ENCODE measurements at regions not wholly inside any gene's neighbourhood (a gene's known extent, or its start where the extent isn't known, plus 50 kb on each side); places are given as distances from the start of the nearest gene placed in this dataset.
A peak's percentile ranks its signal among the peaks of the same experiment; 100 is the strongest.

DNA sequence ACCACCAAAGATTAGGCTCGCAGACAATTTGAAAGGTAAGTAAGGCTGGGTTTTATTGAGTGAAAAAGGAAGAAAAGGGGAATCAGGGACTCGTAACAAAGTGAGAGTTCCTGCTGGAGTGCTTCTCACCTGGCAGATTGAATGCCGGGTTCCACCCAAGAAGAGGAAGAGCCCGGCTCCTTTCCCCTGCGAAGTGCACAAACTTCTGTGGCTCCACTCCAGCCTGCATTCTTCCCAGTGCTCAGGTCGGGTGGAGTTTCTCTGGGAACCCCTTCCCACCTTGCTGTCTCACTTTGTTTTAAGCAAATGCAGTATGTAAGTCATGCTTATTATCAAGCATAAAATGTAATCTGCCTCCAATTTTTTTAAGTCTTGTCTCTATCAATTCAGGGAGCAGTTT lies 87.1 kb upstream of the TMEM106B start:
- BruUV-seq (replicated peaks), result no TSS peak
- intact Hi-C loops (cut with micrococcal nuclease), result no loop called here
- Histone ChIP-seq H3K79me2 (ENCODE audit: low read length) (no peaks in the 10 kb centered on the region), H3K36me3 (ENCODE audit: low read depth, low read length) (no peaks in the 10 kb centered on the region), H3F3A (ENCODE audit: low read length, unreplicated experiment) (no peaks in the 10 kb centered on the region), H3K9ac (ENCODE audit: low read length) (peak overlapping the region; percentile 14; the same call in 1 of the 2 replicates), H3K4me2 (ENCODE audit: low read length) (peak overlapping the region; percentile 50), H3K4me1 (ENCODE audit: insufficient read depth, low read length) (peaks cover 20% of the 10 kb centered on the region), H3K9me3 (ENCODE audit: low read length) (no peaks in the 10 kb centered on the region), H2AFZ (ENCODE audit: low read length) (peak overlapping the region; percentile 31; the same call in 1 of the 2 replicates), H3K27me3 (ENCODE audit: low read length) (no peaks in the 10 kb centered on the region), H3K9me2 (replicated peaks; ENCODE audit: low read length) (0 out of 2 replicates have a peak, but pooled peaks cover 3% of the 10 kb centered on the region), H4K20me1 (ENCODE audit: low read length) (no peaks in the 10 kb centered on the region), H3K27ac (ENCODE audit: low read length) (peak overlapping the region; percentile 74), H3K4me3 (ENCODE audit: low read length) (no peak overlapping the region)
- no peak for TF ChIP-seq EZH2phosphoT487 (IDR thresholded peaks at IDR 0.05; ENCODE audit: borderline replicate concordance, low read length)
- TF ChIP-seq, protein P1, sequence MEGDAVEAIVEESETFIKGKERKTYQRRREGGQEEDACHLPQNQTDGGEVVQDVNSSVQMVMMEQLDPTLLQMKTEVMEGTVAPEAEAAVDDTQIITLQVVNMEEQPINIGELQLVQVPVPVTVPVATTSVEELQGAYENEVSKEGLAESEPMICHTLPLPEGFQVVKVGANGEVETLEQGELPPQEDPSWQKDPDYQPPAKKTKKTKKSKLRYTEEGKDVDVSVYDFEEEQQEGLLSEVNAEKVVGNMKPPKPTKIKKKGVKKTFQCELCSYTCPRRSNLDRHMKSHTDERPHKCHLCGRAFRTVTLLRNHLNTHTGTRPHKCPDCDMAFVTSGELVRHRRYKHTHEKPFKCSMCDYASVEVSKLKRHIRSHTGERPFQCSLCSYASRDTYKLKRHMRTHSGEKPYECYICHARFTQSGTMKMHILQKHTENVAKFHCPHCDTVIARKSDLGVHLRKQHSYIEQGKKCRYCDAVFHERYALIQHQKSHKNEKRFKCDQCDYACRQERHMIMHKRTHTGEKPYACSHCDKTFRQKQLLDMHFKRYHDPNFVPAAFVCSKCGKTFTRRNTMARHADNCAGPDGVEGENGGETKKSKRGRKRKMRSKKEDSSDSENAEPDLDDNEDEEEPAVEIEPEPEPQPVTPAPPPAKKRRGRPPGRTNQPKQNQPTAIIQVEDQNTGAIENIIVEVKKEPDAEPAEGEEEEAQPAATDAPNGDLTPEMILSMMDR (conservative IDR thresholded peaks at IDR 0.05; ENCODE audit: low read depth, low read length), result no peak
- no peak for TF ChIP-seq EZH2 (IDR thresholded peaks at IDR 0.05; ENCODE audit: low read length, unreplicated experiment)
- ChIA-PET POLR2A (ENCODE audit: unreplicated experiment) (no interaction called here), CTCF (no interaction called here)
- ATAC-seq (no peak), DNase-seq (no peak)

DNA sequence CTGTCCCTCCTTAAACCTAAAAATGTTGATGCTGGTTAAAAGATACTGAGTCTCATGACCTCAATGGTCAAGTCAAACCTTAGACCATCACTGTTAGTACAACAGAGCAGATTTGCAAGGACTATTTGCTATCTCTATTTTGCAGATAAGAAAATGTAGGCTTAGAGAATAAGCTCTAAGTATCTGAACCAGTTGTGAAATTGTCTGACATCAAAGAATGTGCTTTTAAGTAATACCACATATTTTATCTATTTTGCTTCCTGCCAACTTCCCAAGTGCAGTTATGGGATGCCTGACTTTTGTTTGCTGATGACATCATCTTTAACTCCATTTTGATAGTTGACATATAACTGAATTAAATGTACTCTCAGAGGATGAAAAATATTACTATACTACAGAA lies 83.6 kb upstream of the TMEM106B start:
- ATAC-seq (no peak), DNase-seq (no peak)
- TF ChIP-seq EZH2 (IDR thresholded peaks at IDR 0.05; ENCODE audit: low read length, unreplicated experiment) (no peak), EZH2phosphoT487 (IDR thresholded peaks at IDR 0.05; ENCODE audit: borderline replicate concordance, low read length) (no peak)
- TF ChIP-seq, protein P1 (conservative IDR thresholded peaks at IDR 0.05; ENCODE audit: low read depth, low read length), result no peak
- intact Hi-C loops (cut with micrococcal nuclease), result no loop called here
- Histone ChIP-seq H3K4me3 (ENCODE audit: low read length) (no peak overlapping the region), H4K20me1 (ENCODE audit: low read length) (no peaks in the 10 kb centered on the region), H3F3A (ENCODE audit: low read length, unreplicated experiment) (no peaks in the 10 kb centered on the region), H3K9me3 (ENCODE audit: low read length) (no peaks in the 10 kb centered on the region), H2AFZ (ENCODE audit: low read length) (no peak overlapping the region), H3K9ac (ENCODE audit: low read length) (no peak overlapping the region), H3K27ac (ENCODE audit: low read length) (no peak overlapping the region), H3K4me2 (ENCODE audit: low read length) (no peak overlapping the region), H3K27me3 (ENCODE audit: low read length) (no peaks in the 10 kb centered on the region), H3K79me2 (ENCODE audit: low read length) (no peaks in the 10 kb centered on the region), H3K4me1 (ENCODE audit: insufficient read depth, low read length) (peaks cover 37% of the 10 kb centered on the region), H3K9me2 (replicated peaks; ENCODE audit: low read length) (0 out of 2 replicates have a peak, but pooled peaks cover 3% of the 10 kb centered on the region), H3K36me3 (ENCODE audit: low read depth, low read length) (no peaks in the 10 kb centered on the region)
- BruUV-seq (replicated peaks), result no TSS peak
- ChIA-PET CTCF (no interaction called here), POLR2A (ENCODE audit: unreplicated experiment) (no interaction called here)

DNA sequence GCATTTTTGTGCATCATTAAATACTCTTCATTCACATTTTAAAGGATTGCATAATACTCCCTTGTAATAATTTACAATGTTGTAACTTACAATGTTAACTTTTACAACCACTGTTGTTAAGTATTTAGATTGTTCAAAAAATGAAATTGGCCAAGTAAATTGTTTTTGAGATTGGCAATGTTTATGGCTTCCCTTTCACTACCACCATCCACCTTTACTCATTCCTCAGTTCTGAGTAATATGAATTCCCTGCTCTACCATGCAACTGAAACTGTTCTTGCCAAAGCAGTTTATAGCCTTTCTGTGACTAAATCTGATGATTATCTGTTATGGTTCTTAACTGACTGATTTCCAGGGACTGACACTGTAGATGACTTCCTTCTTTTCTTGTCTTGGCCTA lies 80.5 kb upstream of the TMEM106B start:
- TF ChIP-seq, protein P1 (conservative IDR thresholded peaks at IDR 0.05; ENCODE audit: low read depth, low read length), result no peak
- TF ChIP-seq EZH2phosphoT487 (IDR thresholded peaks at IDR 0.05; ENCODE audit: borderline replicate concordance, low read length) (no peak), EZH2 (IDR thresholded peaks at IDR 0.05; ENCODE audit: low read length, unreplicated experiment) (no peak)
- Histone ChIP-seq H3K9me2 (replicated peaks; ENCODE audit: low read length) (no peaks in the 10 kb centered on the region), H3F3A (ENCODE audit: low read length, unreplicated experiment) (no peaks in the 10 kb centered on the region), H3K27me3 (ENCODE audit: low read length) (no peaks in the 10 kb centered on the region), H4K20me1 (ENCODE audit: low read length) (no peaks in the 10 kb centered on the region), H3K27ac (ENCODE audit: low read length) (peak overlapping the region; percentile 45), H3K36me3 (ENCODE audit: low read depth, low read length) (no peaks in the 10 kb centered on the region), H3K9ac (ENCODE audit: low read length) (no peak overlapping the region), H3K4me1 (ENCODE audit: insufficient read depth, low read length) (peaks cover 18% of the 10 kb centered on the region), H3K79me2 (ENCODE audit: low read length) (no peaks in the 10 kb centered on the region), H3K4me2 (ENCODE audit: low read length) (peak overlapping the region; percentile 16; the same call in 1 of the 2 replicates), H3K4me3 (ENCODE audit: low read length) (no peak overlapping the region), H3K9me3 (ENCODE audit: low read length) (no peaks in the 10 kb centered on the region), H2AFZ (ENCODE audit: low read length) (no peak overlapping the region)
- BruUV-seq (replicated peaks), result no TSS peak
- intact Hi-C loops (cut with micrococcal nuclease), result loop anchor here (2.0 kb wide), 3 partner anchors 22 to 192 kb away; no protein-coding TSS in a partner anchor
- peak; percentile 97 for ATAC-seq
- peak; percentile 86 for DNase-seq
- ChIA-PET POLR2A (ENCODE audit: unreplicated experiment) (no interaction called here), CTCF (no interaction called here)

Data from PC-3 (cell line).